Skeletal muscle satellite cell (primary cell): ENCODE measurements at regions not wholly inside any gene's neighbourhood (a gene's known extent, or its start where the extent isn't known, plus 50 kb on each side); places are given as distances from the start of the nearest gene placed in this dataset. TPM values are rescaled to one million over a fixed set of nuclear protein-coding genes. Genes with fewer than 3 reads are reported as not detected.

ENCODE experiments used
- H3K27me3 ChIP-seq: 2 replicates; pipeline ENCODE4 v1.7.0; 2013; ENCODE audit warnings: low read length; ENCODE audit not compliant: control insufficient read depth, insufficient read depth
- H3K36me3 ChIP-seq: 2 replicates; pipeline ENCODE4 v1.7.0; 2013; ENCODE audit warnings: mild to moderate bottlenecking, control low read depth, low read length; ENCODE audit not compliant: insufficient read depth
- H3K4me1 ChIP-seq: 2 replicates; pipeline ENCODE4 v1.7.0; 2013; ENCODE audit warnings: low read length; ENCODE audit not compliant: control insufficient read depth, insufficient read depth
- H3K4me2 ChIP-seq: 2 replicates; pipeline ENCODE4 v1.7.0; 2013; ENCODE audit warnings: mild to moderate bottlenecking, low read length
- H3K4me3 ChIP-seq: 2 replicates; pipeline ENCODE4 v1.7.0; 2013; ENCODE audit warnings: low read length
- H3K9ac ChIP-seq: 2 replicates; pipeline ENCODE4 v1.7.0; 2013; ENCODE audit warnings: mild to moderate bottlenecking, low read depth, low read length, moderate library complexity
- H3K9me3 ChIP-seq: replicated peaks from 2 replicates; pipeline ENCODE4 v1.7.0; 2013; ENCODE audit warnings: mild to moderate bottlenecking, control low read depth, low read length
- small RNA-seq: library from RNA; depleted of rRNA; stranded (forward); fragments of <200 nt; gene quantifications from one replicate; pipeline ENCODE3, GENCODE V24; 2012

- H3K4me1 ChIP-seq: no peaks in the 10 kb centered on the region
- H3K4me2 ChIP-seq: no peak overlapping the region
- H3K4me3 ChIP-seq: no peak overlapping the region
- H3K9ac ChIP-seq: no peak overlapping the region
- no peaks in the 10 kb centered on the region for H3K9me3 ChIP-seq
- no peaks in the 10 kb centered on the region for H3K36me3 ChIP-seq
- peaks cover 71% of the 10 kb centered on the region for H3K27me3 ChIP-seq
Measured at GRCh38 chr18:48468151-48468550, 59.0 kb upstream of the ZBTB7C start.

DNA sequence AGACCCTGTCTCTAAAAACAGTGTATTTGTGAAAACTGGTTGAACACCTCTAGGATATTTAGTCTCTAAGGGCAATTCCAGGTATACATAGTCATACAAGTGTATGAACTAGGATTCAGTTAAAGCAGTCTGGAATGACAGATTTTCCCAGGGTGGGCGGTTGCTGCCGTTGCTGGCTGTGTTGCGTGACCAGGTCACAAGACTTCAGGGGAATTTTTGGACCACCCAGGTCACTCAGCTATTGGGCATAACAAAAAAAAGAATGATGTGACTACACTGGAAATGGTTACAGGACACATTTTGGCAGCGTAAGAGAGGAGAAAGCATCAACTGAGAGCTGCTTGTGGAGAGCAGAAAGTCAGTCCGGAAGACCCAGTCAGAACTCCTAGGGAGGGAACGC is 58.0 kb upstream of the ZBTB7C start:
- Histone ChIP-seq H3K9ac (no peak overlapping the region), H3K4me2 (no peak overlapping the region), H3K36me3 (no peaks in the 10 kb centered on the region), H3K9me3 (no peaks in the 10 kb centered on the region), H3K4me1 (no peaks in the 10 kb centered on the region), H3K4me3 (no peak overlapping the region), H3K27me3 (peaks cover 73% of the 10 kb centered on the region)

- no peaks in the 10 kb centered on the region for H3K36me3 ChIP-seq
- no peak overlapping the region for H3K4me3 ChIP-seq
- H3K9me3 ChIP-seq: no peaks in the 10 kb centered on the region
- no peak overlapping the region for H3K9ac ChIP-seq
- no peaks in the 10 kb centered on the region for H3K4me1 ChIP-seq
- peaks cover 74% of the 10 kb centered on the region for H3K27me3 ChIP-seq
- no peak overlapping the region for H3K4me2 ChIP-seq
Measured at GRCh38 chr18:48462510-48462909, 53.3 kb upstream of the ZBTB7C start.

DNA sequence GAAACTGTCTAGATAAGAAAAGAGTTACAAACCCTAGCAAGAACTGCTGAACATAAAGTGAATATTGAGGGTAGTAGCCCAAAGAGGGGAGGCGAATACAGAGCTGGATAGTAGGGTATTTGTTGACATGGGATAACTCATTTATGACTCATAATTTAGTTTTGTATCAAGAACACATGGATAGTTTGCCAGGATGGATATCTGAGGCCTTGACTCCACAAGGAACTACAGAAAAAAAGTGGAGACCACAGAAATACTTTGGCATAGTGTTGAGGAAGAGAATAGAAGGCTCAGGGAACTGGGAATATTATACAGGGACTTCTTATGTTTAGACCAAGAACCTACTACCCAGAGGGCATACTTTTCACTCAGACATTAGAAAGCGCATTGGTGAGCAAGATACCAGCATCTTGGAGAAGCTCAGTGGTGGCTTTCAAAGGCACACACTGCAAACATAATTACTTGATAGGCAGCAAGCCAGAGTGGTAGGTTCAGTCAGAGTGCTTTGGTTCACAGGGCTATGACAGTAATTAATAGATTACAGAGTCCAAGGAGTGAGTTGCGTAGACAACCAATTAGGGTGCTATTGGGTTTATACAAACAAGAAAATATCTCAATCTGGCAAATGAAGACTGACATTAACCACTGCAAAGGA is 51.9 kb upstream of the ZBTB7C start:
- Histone ChIP-seq H3K27me3 (peaks cover 69% of the 10 kb centered on the region), H3K36me3 (no peaks in the 10 kb centered on the region), H3K9ac (no peak overlapping the region), H3K4me1 (peaks cover 7% of the 10 kb centered on the region), H3K4me3 (no peak overlapping the region), H3K9me3 (no peaks in the 10 kb centered on the region), H3K4me2 (no peak overlapping the region)

GRCh38 chr18:48459465-48459864 is 50.3 kb upstream of the ZBTB7C start:
- Histone ChIP-seq H3K4me3 (no peak overlapping the region), H3K4me2 (no peak overlapping the region), H3K36me3 (no peaks in the 10 kb centered on the region), H3K9ac (no peak overlapping the region), H3K4me1 (peaks cover 14% of the 10 kb centered on the region), H3K27me3 (peaks cover 67% of the 10 kb centered on the region), H3K9me3 (no peaks in the 10 kb centered on the region)

DNA sequence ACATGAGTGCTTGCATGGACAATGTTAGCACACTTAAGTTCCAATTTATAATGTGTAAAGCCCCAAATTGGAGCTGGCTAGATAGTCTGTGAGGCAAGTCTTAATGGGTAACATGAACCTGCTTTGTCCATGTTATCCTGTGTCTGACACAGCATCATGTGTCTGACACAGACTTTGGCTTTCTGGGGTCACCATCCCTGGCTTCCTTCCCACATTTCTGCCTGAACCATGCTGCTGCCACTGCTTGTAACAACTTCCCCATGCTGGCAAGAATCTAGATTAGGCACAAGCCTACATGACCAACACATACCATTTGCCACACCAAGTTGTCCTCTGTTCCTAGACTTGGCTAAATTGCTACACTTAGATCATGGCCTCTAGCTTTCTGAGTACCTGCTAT is 49.8 kb upstream of the ZBTB7C start:
- Histone ChIP-seq H3K9me3 (no peaks in the 10 kb centered on the region), H3K4me1 (peaks cover 14% of the 10 kb centered on the region), H3K4me3 (no peak overlapping the region), H3K4me2 (no peak overlapping the region), H3K36me3 (no peaks in the 10 kb centered on the region), H3K27me3 (peaks cover 67% of the 10 kb centered on the region), H3K9ac (no peak overlapping the region)

Small RNA genes in the stretch of these regions (small RNA-seq; reads per million reads assigned to genes)
- not detected for gene AC024288.1
- gene RNA5SP456: not detected
